Activated B cell treated with CpG ODN at 0.5 μM for 24 hours (primary cell): ENCODE measurements at regions not wholly inside any gene's neighbourhood (a gene's known extent, or its start where the extent isn't known, plus 50 kb on each side); places are given as distances from the start of the nearest gene placed in this dataset.
"Not testable (repeated sequence)": the region's sequence is repeated elsewhere in the genome, so short reads cannot be mapped to it uniquely, and the experiment has no call there.

Experiments used
- ATAC-seq: fragments of 200-7000 bp; cut with Tn5 transposase; one replicate; pipeline ENCODE4 v1.10.0; 2021; ENCODE audit warnings: low read depth, mild to moderate bottlenecking, moderate library complexity
- CTCF ChIA-PET: fragments of 350-600 bp; sonication (Branson Sonifier 250); formaldehyde crosslinking; loops from one replicate; lab custom pipeline; 2021; ENCODE audit warnings: antibody characterized with exemption; lab: Charles Lee
- POLR2A ChIA-PET: fragments of 350-600 bp; sonication (Branson Sonifier 250); formaldehyde crosslinking; loops from one replicate; lab custom pipeline; 2021; ENCODE audit warnings: antibody characterized with exemption; lab: Charles Lee
- DNase-seq: peaks from one replicate; pipeline ENCODE4 v3.0.0; 2022
- H3K27ac Mint-ChIP-seq: one replicate; pipeline ENCODE4 v1.8.0; 2020; ENCODE audit warnings: mixed read lengths
- H3K27me3 Mint-ChIP-seq: one replicate; pipeline ENCODE4 v1.8.0; 2021; ENCODE audit warnings: mixed read lengths
- H3K36me3 Mint-ChIP-seq: one replicate; pipeline ENCODE4 v1.8.0; 2021; ENCODE audit warnings: low read depth, mixed read lengths
- H3K4me1 Mint-ChIP-seq: one replicate; pipeline ENCODE4 v1.8.0; 2021; ENCODE audit warnings: mixed read lengths
- H3K4me3 Mint-ChIP-seq: one replicate; pipeline ENCODE4 v1.8.0; 2020; ENCODE audit warnings: mild to moderate bottlenecking, mixed read lengths
- H3K9me3 Mint-ChIP-seq: one replicate; pipeline ENCODE4 v1.8.0; 2020; ENCODE audit warnings: mixed read lengths
- intact Hi-C: fragments of 100-400 bp; cut with micrococcal nuclease; formaldehyde crosslinking; loops from one replicate; pipeline ENCODE4 v1.15.1; 2024
- TF ChIP-seq, protein P1 (sequence below): fragments of 200-600 bp; IDR thresholded peaks from one replicate; pipeline ENCODE4 v1.8.0; 2022; ENCODE audit warnings: antibody characterized with exemption, mild to moderate bottlenecking

DNA sequence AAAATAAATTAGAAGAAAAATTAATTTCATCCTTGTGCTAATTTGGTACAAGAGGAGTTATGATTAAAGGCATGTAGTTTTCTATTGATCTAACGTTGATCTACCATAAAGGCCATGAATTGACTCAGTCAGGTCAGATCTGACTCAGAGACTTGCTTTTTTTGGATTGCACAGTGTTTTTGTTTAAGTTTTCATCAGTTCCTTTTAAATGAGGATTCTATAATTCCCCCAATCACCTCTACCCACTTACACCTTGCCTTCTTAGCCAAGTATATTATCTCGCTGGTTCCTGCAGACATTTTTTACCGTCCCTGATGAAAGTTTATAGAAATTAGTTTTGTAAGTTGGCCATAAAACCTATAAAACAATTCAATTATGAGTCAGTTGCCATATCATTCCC lies 132.4 kb upstream of the PALS2 start:
- Mint-ChIP-seq H3K9me3 (peaks cover 4% of the 10 kb centered on the region), H3K27ac (no peak overlapping the region), H3K4me1 (peaks cover 21% of the 10 kb centered on the region), H3K27me3 (peaks cover 2% of the 10 kb centered on the region), H3K4me3 (no peak overlapping the region), H3K36me3 (no peaks in the 10 kb centered on the region)
- TF ChIP-seq, protein P1, sequence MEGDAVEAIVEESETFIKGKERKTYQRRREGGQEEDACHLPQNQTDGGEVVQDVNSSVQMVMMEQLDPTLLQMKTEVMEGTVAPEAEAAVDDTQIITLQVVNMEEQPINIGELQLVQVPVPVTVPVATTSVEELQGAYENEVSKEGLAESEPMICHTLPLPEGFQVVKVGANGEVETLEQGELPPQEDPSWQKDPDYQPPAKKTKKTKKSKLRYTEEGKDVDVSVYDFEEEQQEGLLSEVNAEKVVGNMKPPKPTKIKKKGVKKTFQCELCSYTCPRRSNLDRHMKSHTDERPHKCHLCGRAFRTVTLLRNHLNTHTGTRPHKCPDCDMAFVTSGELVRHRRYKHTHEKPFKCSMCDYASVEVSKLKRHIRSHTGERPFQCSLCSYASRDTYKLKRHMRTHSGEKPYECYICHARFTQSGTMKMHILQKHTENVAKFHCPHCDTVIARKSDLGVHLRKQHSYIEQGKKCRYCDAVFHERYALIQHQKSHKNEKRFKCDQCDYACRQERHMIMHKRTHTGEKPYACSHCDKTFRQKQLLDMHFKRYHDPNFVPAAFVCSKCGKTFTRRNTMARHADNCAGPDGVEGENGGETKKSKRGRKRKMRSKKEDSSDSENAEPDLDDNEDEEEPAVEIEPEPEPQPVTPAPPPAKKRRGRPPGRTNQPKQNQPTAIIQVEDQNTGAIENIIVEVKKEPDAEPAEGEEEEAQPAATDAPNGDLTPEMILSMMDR: no peak
- intact Hi-C loops: no loop called here
- DNase-seq: no peak
- ChIA-PET CTCF (no interaction called here), POLR2A (no interaction called here)
- no peak for ATAC-seq

DNA sequence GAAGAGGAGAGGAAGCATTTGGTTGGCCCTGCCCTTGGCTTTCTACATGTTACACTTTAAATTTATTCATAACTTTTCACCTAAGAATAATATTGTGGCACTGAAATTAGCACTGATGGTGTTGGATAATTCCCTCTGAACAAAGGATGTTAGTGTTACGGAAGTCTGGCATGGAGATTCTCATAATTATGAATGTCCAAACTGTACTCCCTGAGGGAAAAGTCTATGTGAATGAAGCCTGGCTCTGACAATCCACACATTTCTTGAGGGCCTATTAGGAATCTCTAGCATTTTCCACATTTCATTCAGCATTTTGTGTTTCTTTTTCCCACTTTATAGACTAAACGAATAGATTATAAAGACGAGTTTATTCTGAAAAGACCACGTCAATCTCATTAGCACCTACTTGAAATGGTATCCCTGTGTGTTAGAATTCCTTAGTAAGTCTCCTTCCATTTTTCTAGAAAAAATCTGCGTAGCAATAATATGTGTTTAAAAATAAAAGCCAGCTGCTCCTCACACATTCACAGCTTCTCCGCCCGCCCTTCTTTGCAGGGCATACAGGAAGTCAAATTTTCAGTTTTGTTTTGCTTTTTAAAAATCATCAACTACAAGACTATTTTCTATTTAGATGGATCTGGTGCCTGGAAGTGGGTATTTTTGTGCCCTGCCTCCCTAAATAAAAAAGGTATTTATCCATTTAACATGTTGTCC lies 131.8 kb upstream of the PALS2 start:
- H3K27me3 Mint-ChIP-seq: peaks cover 2% of the 10 kb centered on the region

GRCh38 chr7:24442170-24442777 lies 131.0 kb upstream of the PALS2 start:
- no peak overlapping the region for H3K27ac Mint-ChIP-seq
- H3K36me3 Mint-ChIP-seq: no peaks in the 10 kb centered on the region
- CTCF ChIA-PET: no interaction called here
- TF ChIP-seq, protein P1: no peak
- H3K9me3 Mint-ChIP-seq: peaks cover 4% of the 10 kb centered on the region
- POLR2A ChIA-PET: no interaction called here
- H3K27me3 Mint-ChIP-seq: peaks cover 2% of the 10 kb centered on the region
- DNase-seq (no peak), ATAC-seq (no peak)
- H3K4me1 Mint-ChIP-seq: peaks cover 23% of the 10 kb centered on the region
- peak overlapping the region; percentile 25 for H3K4me3 Mint-ChIP-seq
- intact Hi-C loops: no loop called here

More for the DNA sequence above, 131.8 kb upstream of the PALS2 start:
- intact Hi-C loops: no loop called here
- no peak for DNase-seq
- no peak for ATAC-seq
- no peak overlapping the region for H3K4me3 Mint-ChIP-seq
- TF ChIP-seq, protein P1: no peak
- POLR2A ChIA-PET: interaction anchor here (0.6 kb wide), 1 partner anchor 1163 kb away, joined by 3 read pairs; no protein-coding TSS in a partner anchor
- CTCF ChIA-PET: no interaction called here
- H3K27ac Mint-ChIP-seq: no peak overlapping the region
- peaks cover 21% of the 10 kb centered on the region for H3K4me1 Mint-ChIP-seq
- H3K36me3 Mint-ChIP-seq: no peaks in the 10 kb centered on the region
- peaks cover 4% of the 10 kb centered on the region for H3K9me3 Mint-ChIP-seq

GRCh38 chr7:24444666-24445440 lies 128.4 kb upstream of the PALS2 start:
- ATAC-seq (no peak), DNase-seq (no peak)
- ChIA-PET CTCF (no interaction called here), POLR2A (no interaction called here)
- intact Hi-C loops: no loop called here
- Mint-ChIP-seq H3K27me3 (peaks cover 3% of the 10 kb centered on the region), H3K4me1 (peaks cover 20% of the 10 kb centered on the region), H3K9me3 (peaks cover 4% of the 10 kb centered on the region), H3K27ac (no peak overlapping the region), H3K4me3 (no peak overlapping the region), H3K36me3 (no peaks in the 10 kb centered on the region)
- TF ChIP-seq, protein P1: no peak

DNA sequence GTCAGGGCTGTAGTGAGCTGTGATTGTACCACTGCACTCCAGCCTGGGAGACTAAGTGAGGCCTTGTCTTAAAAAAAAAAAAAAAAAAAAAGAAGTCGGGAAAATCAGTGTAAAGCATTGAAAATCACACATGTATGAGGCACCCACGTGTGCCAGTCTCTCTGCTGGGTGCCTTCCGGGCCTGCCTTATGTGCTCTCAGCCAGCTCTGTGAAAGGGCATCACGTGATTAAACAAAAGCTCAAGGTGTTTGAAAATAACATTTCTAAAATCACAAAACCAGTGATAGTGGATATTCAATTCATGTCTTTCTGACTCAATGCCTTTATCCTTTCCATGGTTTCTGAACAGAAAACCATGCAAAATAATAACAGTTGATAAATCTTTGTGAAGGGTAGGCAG lies 125.2 kb upstream of the PALS2 start:
- intact Hi-C loops: no loop called here
- no peak overlapping the region for H3K27ac Mint-ChIP-seq
- POLR2A ChIA-PET: no interaction called here
- ATAC-seq (no peak), DNase-seq (no peak)
- TF ChIP-seq, protein P1: no peak
- H3K36me3 Mint-ChIP-seq: no peaks in the 10 kb centered on the region
- peaks cover 8% of the 10 kb centered on the region for H3K27me3 Mint-ChIP-seq
- H3K4me3 Mint-ChIP-seq: no peak overlapping the region
- peaks cover 4% of the 10 kb centered on the region for H3K9me3 Mint-ChIP-seq
- CTCF ChIA-PET: no interaction called here
- H3K4me1 Mint-ChIP-seq: peaks cover 5% of the 10 kb centered on the region

GRCh38 chr7:24449416-24449815 lies 123.8 kb upstream of the PALS2 start:
- H3K4me3 Mint-ChIP-seq, CTCF ChIA-PET, intact Hi-C loops, H3K27ac Mint-ChIP-seq, H3K36me3 Mint-ChIP-seq, H3K9me3 Mint-ChIP-seq, DNase-seq, H3K4me1 Mint-ChIP-seq, ATAC-seq, POLR2A ChIA-PET: not testable (repeated sequence)
- peaks cover 17% of the 10 kb centered on the region for H3K27me3 Mint-ChIP-seq
